IgD-negative memory B cell (primary cell): ENCODE measurements at regions not wholly inside any gene's neighbourhood (a gene's known extent, or its start where the extent isn't known, plus 50 kb on each side); places are given as distances from the start of the nearest gene placed in this dataset.

Experiments used
- H3K27ac Mint-ChIP-seq, 3 donors: one replicate each; pipeline ENCODE4 v1.8.0; 2020 to 2022; ENCODE audit warnings: mild to moderate bottlenecking in 3 of 3, mixed read lengths in 3 of 3, moderate library complexity in 1 of 3
- H3K27me3 Mint-ChIP-seq: one replicate; pipeline ENCODE4 v1.8.0; 2021; ENCODE audit warnings: mixed read lengths
- H3K36me3 Mint-ChIP-seq: one replicate; pipeline ENCODE4 v1.8.0; 2020; ENCODE audit warnings: mild to moderate bottlenecking, mixed read lengths
- H3K4me1 Mint-ChIP-seq, 3 donors: one replicate each; pipeline ENCODE4 v1.8.0; 2020 to 2022; ENCODE audit warnings: mixed read lengths in 3 of 3, mild to moderate bottlenecking in 1 of 3
- H3K4me3 Mint-ChIP-seq, 4 donors: one replicate each; pipeline ENCODE4 v1.8.0; 2020 to 2022; ENCODE audit warnings: mild to moderate bottlenecking in 4 of 4, mixed read lengths in 4 of 4, moderate library complexity in 3 of 4
- H3K9me3 Mint-ChIP-seq, 3 donors: one replicate each; pipeline ENCODE4 v1.8.0; 2020 to 2021; ENCODE audit warnings: mixed read lengths in 3 of 3, mild to moderate bottlenecking in 1 of 3

- H3K36me3 Mint-ChIP-seq, result peaks cover 2% of the 10 kb centered on the region
- H3K27me3 Mint-ChIP-seq, result peaks cover 7% of the 10 kb centered on the region
- H3K4me1 Mint-ChIP-seq, result no peaks in the 10 kb centered on the region
- no peak overlapping the region for H3K27ac Mint-ChIP-seq
- H3K4me3 Mint-ChIP-seq, result no peak overlapping the region
- H3K9me3 Mint-ChIP-seq, result no peaks in the 10 kb centered on the region
These were observed 155.8 kb upstream of the ERBB4 start for GRCh38 chr2:212694398-212694797.

- Mint-ChIP-seq H3K9me3 (no peaks in the 10 kb centered on the region), H3K4me3 (no peak overlapping the region), H3K27ac (no peak overlapping the region), H3K36me3 (peaks cover 2% of the 10 kb centered on the region), H3K4me1 (no peaks in the 10 kb centered on the region), H3K27me3 (peaks cover 7% of the 10 kb centered on the region)
These were observed 153.9 kb upstream of the ERBB4 start for GRCh38 chr2:212692466-212692865.

GRCh38 chr2:212686285-212686895, 147.8 kb upstream of the ERBB4 start:
- H3K9me3 Mint-ChIP-seq, result no peaks in the 10 kb centered on the region
- H3K4me3 Mint-ChIP-seq, result no peak overlapping the region
- no peak overlapping the region for H3K27ac Mint-ChIP-seq
- H3K36me3 Mint-ChIP-seq, result no peaks in the 10 kb centered on the region
- H3K4me1 Mint-ChIP-seq, result peaks cover 0 to 3% (median 1%) of the 10 kb centered on the region in 3 donors
- peaks cover under 1% of the 10 kb centered on the region for H3K27me3 Mint-ChIP-seq

GRCh38 chr2:212683346-212684097, 144.9 kb upstream of the ERBB4 start:
- H3K4me1 Mint-ChIP-seq, result peaks cover 0 to 3% (median 1%) of the 10 kb centered on the region in 3 donors
- no peaks in the 10 kb centered on the region for H3K36me3 Mint-ChIP-seq
- H3K9me3 Mint-ChIP-seq, result peaks cover 0 to 1% (median 0%) of the 10 kb centered on the region in 3 donors
- no peak overlapping the region for H3K4me3 Mint-ChIP-seq
- peaks cover 3% of the 10 kb centered on the region for H3K27me3 Mint-ChIP-seq
- no peak overlapping the region for H3K27ac Mint-ChIP-seq

- no peak overlapping the region for H3K27ac Mint-ChIP-seq
- peaks cover 0 to 3% (median 1%) of the 10 kb centered on the region in 3 donors for H3K4me1 Mint-ChIP-seq
These were observed 144.3 kb upstream of the ERBB4 start for GRCh38 chr2:212682937-212683336.

GRCh38 chr2:212677466-212677865, 138.9 kb upstream of the ERBB4 start:
- Mint-ChIP-seq H3K4me3 (no peak overlapping the region), H3K36me3 (no peaks in the 10 kb centered on the region), H3K27ac (no peak overlapping the region), H3K9me3 (peaks cover 0 to 1% (median 0%) of the 10 kb centered on the region in 3 donors), H3K4me1 (no peaks in the 10 kb centered on the region), H3K27me3 (peaks cover 3% of the 10 kb centered on the region)

More at GRCh38 chr2:212682937-212683336, 144.3 kb upstream of the ERBB4 start:
- peaks cover 0 to 1% (median 0%) of the 10 kb centered on the region in 3 donors for H3K9me3 Mint-ChIP-seq
- H3K36me3 Mint-ChIP-seq, result no peaks in the 10 kb centered on the region
- no peak overlapping the region for H3K4me3 Mint-ChIP-seq
- peaks cover 3% of the 10 kb centered on the region for H3K27me3 Mint-ChIP-seq

DNA sequence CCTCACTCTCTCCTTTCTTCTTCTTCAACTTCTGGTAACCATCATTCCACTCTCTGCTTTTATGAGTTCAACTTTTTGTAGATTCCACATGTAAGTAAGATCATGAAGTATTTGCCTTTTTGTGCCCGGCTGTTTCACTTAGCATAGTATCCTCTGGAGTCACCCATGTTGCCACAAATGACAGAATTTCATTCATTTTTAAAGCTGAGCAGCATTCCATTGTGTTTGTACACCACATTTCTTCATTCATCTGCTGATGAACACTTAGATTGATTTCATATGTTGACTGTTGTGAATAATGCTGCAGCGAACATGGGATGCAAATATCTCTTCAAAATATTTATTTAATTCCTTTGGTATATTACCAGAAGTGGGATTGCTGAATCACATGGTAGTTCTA, 133.6 kb upstream of the ERBB4 start:
- Mint-ChIP-seq H3K27ac (no peak overlapping the region), H3K4me1 (no peaks in the 10 kb centered on the region), H3K27me3 (no peaks in the 10 kb centered on the region), H3K36me3 (no peaks in the 10 kb centered on the region), H3K9me3 (no peaks in the 10 kb centered on the region), H3K4me3 (no peak overlapping the region)

- no peaks in the 10 kb centered on the region for H3K4me1 Mint-ChIP-seq
- H3K27me3 Mint-ChIP-seq, result no peaks in the 10 kb centered on the region
- H3K4me3 Mint-ChIP-seq, result no peak overlapping the region
These were observed 131.2 kb upstream of the ERBB4 start for GRCh38 chr2:212669761-212670160.

GRCh38 chr2:212667751-212668316, 129.2 kb upstream of the ERBB4 start:
- H3K9me3 Mint-ChIP-seq, result no peaks in the 10 kb centered on the region
- peaks cover 0 to 1% (median 0%) of the 10 kb centered on the region in 3 donors for H3K4me1 Mint-ChIP-seq
- H3K27me3 Mint-ChIP-seq, result no peaks in the 10 kb centered on the region
- no peak overlapping the region for H3K27ac Mint-ChIP-seq
- no peaks in the 10 kb centered on the region for H3K36me3 Mint-ChIP-seq
- no peak overlapping the region for H3K4me3 Mint-ChIP-seq

More at GRCh38 chr2:212669761-212670160, 131.2 kb upstream of the ERBB4 start:
- Mint-ChIP-seq H3K9me3 (no peaks in the 10 kb centered on the region), H3K27ac (no peak overlapping the region), H3K36me3 (no peaks in the 10 kb centered on the region)

- Mint-ChIP-seq H3K27ac (no peak overlapping the region), H3K4me1 (peaks cover 0 to 1% (median 0%) of the 10 kb centered on the region in 3 donors), H3K4me3 (no peak overlapping the region), H3K27me3 (no peaks in the 10 kb centered on the region), H3K9me3 (no peaks in the 10 kb centered on the region), H3K36me3 (no peaks in the 10 kb centered on the region)
These were observed 127.3 kb upstream of the ERBB4 start for GRCh38 chr2:212665948-212666347.

DNA sequence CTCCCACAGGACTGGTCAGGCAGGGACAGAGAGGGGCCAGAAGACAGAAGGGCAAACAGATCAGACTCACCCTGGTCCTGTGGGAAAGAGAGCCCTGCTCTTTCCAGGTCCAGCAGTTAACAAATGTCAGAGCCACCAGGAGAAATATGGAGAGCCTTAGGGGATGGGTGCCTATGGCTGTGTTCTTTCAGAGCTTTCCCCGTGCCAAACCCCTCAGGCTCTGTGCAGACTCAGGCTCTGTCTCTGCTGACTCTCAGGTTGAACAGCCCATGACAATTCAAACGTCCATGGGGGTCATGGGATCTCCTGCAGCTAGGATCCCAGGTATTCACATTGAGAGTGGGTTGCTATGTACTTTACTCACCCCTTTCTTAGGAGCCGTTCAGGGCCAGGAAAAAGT, 120.8 kb upstream of the ERBB4 start:
- H3K4me1 Mint-ChIP-seq, result peaks cover 0 to 1% (median 0%) of the 10 kb centered on the region in 3 donors
- no peaks in the 10 kb centered on the region for H3K36me3 Mint-ChIP-seq
- H3K9me3 Mint-ChIP-seq, result peaks cover 2 to 7% (median 5%) of the 10 kb centered on the region in 3 donors
- no peak overlapping the region for H3K27ac Mint-ChIP-seq
- H3K27me3 Mint-ChIP-seq, result no peaks in the 10 kb centered on the region
- no peak overlapping the region for H3K4me3 Mint-ChIP-seq

- H3K4me3 Mint-ChIP-seq, result no peak overlapping the region
- H3K9me3 Mint-ChIP-seq, result peaks cover 0 to 5% (median 3%) of the 10 kb centered on the region in 3 donors
- no peak overlapping the region for H3K27ac Mint-ChIP-seq
- H3K4me1 Mint-ChIP-seq, result no peaks in the 10 kb centered on the region
- no peaks in the 10 kb centered on the region for H3K27me3 Mint-ChIP-seq
- no peaks in the 10 kb centered on the region for H3K36me3 Mint-ChIP-seq
These were observed 111.0 kb upstream of the ERBB4 start for GRCh38 chr2:212649646-212650045.

GRCh38 chr2:212646698-212647366, 108.2 kb upstream of the ERBB4 start:
- Mint-ChIP-seq H3K27ac (no peak overlapping the region), H3K27me3 (no peaks in the 10 kb centered on the region), H3K4me3 (no peak overlapping the region)

DNA sequence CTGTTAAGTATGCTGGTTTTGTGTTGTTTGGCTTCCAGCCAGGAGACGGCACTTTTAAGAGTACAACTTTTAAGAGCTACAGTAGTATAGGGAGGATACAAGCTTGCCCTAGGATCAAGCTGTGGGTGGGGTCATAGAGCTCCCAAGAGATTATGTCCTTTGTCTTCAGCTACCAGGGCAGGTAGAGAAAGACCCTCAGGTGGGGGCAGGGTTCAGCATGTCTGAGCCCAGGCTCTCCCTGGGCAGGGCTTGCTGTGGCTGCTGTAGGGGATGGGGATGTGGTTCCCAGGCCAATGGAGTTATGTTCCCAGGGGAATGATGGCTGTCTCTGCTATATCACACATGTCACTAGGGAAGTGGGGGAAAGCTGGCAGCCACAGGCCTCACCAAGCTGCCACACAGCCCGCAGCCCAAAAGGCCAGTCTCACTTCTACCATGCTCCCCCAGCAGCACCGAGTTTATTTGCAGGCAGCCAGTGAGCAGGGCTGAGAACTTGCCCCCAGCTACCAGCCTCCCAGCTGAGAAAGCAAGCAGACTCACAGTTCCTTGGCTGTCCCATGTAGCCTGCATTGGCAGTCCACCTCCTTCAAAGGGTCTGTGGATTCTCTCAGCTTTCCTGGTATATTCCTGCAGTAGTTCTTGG, 105.7 kb upstream of the ERBB4 start:
- no peak overlapping the region for H3K27ac Mint-ChIP-seq

More at GRCh38 chr2:212646698-212647366, 108.2 kb upstream of the ERBB4 start:
- Mint-ChIP-seq H3K4me1 (no peaks in the 10 kb centered on the region), H3K9me3 (peaks cover 0 to 3% (median 0%) of the 10 kb centered on the region in 3 donors), H3K36me3 (no peaks in the 10 kb centered on the region)

DNA sequence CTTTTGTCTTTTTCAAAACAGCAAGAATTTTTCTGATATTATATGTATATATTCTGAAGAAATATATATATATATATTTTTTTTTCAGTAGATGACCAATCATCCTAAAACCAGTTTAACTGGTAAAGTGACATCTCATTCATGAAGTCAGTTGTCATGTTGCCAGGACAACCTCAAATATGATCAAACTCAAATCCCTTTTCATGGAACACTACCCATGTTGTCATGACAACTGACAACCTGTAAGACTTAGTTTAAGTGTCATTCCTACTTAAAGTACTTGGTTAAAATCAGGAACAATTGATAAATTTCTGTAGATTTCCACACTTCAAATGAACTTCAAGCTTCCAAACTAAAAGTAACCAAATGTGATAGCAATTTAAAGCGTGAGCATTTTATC, 101.8 kb upstream of the ERBB4 start:
- no peaks in the 10 kb centered on the region for H3K36me3 Mint-ChIP-seq

More for the DNA sequence above, 105.7 kb upstream of the ERBB4 start:
- Mint-ChIP-seq H3K36me3 (no peaks in the 10 kb centered on the region), H3K9me3 (peaks cover 0 to 2% (median 2%) of the 10 kb centered on the region in 3 donors), H3K4me3 (no peak overlapping the region), H3K27me3 (no peaks in the 10 kb centered on the region), H3K4me1 (no peaks in the 10 kb centered on the region)

More for the DNA sequence above, 101.8 kb upstream of the ERBB4 start:
- no peak overlapping the region for H3K4me3 Mint-ChIP-seq
- H3K9me3 Mint-ChIP-seq, result peaks cover 2 to 3% (median 2%) of the 10 kb centered on the region in 3 donors
- no peaks in the 10 kb centered on the region for H3K4me1 Mint-ChIP-seq
- H3K27ac Mint-ChIP-seq, result no peak overlapping the region
- no peaks in the 10 kb centered on the region for H3K27me3 Mint-ChIP-seq
